ENCODE measurements at regions not wholly inside any gene's neighbourhood (a gene's known extent, or its start where the extent isn't known, plus 50 kb on each side); places are given as distances from the start of the nearest gene placed in this dataset.

DNA sequence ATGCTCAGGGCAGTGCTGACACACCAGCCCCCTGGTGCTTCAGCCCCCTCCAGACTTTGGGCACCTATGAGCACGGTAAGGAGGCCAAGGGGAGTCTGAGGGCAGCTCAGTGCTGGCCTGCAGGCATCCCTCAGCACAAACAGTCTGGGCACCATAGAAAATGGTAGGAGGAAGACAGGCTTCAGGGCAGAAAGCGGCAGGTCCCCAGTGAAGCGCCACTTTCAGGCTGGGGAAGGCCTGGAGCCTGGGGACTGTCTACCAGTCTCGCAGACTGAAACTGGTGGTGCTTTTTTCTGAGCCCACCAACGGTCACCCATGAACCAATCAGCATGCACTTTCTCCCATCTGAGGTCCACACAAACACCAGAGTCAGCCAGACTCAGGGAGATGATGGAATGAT lies 1074.7 kb downstream of the PCDH18 start:
- TF ChIP-seq, protein P1, sequence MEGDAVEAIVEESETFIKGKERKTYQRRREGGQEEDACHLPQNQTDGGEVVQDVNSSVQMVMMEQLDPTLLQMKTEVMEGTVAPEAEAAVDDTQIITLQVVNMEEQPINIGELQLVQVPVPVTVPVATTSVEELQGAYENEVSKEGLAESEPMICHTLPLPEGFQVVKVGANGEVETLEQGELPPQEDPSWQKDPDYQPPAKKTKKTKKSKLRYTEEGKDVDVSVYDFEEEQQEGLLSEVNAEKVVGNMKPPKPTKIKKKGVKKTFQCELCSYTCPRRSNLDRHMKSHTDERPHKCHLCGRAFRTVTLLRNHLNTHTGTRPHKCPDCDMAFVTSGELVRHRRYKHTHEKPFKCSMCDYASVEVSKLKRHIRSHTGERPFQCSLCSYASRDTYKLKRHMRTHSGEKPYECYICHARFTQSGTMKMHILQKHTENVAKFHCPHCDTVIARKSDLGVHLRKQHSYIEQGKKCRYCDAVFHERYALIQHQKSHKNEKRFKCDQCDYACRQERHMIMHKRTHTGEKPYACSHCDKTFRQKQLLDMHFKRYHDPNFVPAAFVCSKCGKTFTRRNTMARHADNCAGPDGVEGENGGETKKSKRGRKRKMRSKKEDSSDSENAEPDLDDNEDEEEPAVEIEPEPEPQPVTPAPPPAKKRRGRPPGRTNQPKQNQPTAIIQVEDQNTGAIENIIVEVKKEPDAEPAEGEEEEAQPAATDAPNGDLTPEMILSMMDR (IDR thresholded peaks at IDR 0.05), result no peak
- TF ChIP-seq ZFX (IDR thresholded peaks at IDR 0.05; ENCODE audit: borderline replicate concordance), result no peak
- no peak overlapping the region for H3K27ac ChIP-seq

DNA sequence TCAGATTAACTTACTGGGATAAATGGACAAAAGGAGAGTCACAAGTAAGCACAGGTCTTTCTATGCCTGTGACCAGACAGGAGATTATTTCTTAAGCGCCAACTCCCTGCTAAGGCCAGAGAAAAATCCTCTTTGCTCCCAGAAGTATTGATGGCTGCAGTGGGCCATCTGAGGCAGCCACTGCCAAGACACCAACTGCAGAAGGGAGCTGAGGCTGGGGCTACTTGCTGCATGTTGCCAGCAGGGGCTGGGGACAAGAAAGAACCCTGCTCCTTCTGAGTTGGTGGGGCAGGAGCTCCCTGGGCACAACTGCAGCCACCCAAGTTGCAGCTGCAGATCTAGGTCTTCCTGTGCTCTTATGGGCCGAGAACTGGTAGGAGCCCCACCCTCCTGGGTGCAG lies 1075.3 kb downstream of the PCDH18 start:
- H3K27ac ChIP-seq, result no peak overlapping the region
- TF ChIP-seq ZFX (IDR thresholded peaks at IDR 0.05; ENCODE audit: borderline replicate concordance), result no peak
- TF ChIP-seq, protein P1 (IDR thresholded peaks at IDR 0.05), result no peak

DNA sequence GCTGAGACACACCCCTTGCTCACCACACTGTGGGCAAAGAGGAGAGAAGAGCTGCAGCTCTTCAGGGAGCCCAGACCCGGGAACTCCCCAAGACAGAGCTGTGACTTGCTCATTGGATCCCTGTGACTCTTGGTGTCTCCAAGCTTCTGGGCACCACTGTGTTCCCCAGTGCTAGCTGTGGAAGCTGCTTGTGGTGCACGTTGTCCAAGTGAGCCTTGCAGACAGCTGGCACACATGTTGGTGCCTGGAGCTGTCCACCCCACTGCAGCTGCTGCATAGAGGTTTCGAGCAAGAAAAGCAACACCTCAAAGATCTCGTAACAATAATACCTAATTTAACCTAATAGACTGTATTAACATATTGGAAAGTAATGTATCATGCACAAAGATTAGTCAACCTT lies 1089.3 kb downstream of the PCDH18 start:
- no peak overlapping the region for H3K27ac ChIP-seq
- TF ChIP-seq, protein P1 (IDR thresholded peaks at IDR 0.05), result no peak
- TF ChIP-seq ZFX (IDR thresholded peaks at IDR 0.05; ENCODE audit: borderline replicate concordance), result no peak

GRCh38 chr4:136442447-136442846 lies 1089.8 kb downstream of the PCDH18 start:
- TF ChIP-seq, protein P1 (IDR thresholded peaks at IDR 0.05), result no peak
- no peak for TF ChIP-seq ZFX (IDR thresholded peaks at IDR 0.05; ENCODE audit: borderline replicate concordance)
- no peak overlapping the region for H3K27ac ChIP-seq

- no peak for TF ChIP-seq ZFX (IDR thresholded peaks at IDR 0.05; ENCODE audit: borderline replicate concordance)
- TF ChIP-seq, protein P1 (IDR thresholded peaks at IDR 0.05), result no peak
- H3K27ac ChIP-seq, result no peak overlapping the region
These were observed 1090.5 kb downstream of the PCDH18 start for GRCh38 chr4:136441629-136442282.

DNA sequence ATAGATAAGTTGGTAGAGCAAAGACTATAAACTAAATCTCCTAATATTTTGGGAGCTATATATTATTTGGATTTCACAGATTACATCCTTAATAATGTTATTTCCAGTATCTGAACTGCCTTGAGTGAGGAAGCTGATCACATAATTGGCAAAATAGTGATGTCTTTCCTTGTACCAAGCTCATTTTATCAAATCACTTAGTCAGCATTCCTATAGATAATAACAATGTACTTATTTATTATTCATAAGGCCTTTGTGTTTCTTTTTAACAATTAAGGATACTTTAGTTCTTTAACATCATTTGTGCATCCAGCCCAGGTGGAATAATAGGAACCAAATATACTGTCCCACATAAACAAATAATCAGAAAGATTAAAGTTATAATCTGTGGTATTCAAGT lies 1093.6 kb downstream of the PCDH18 start:
- no peak for TF ChIP-seq ZFX (IDR thresholded peaks at IDR 0.05; ENCODE audit: borderline replicate concordance)
- TF ChIP-seq, protein P1 (IDR thresholded peaks at IDR 0.05), result no peak
- no peak overlapping the region for H3K27ac ChIP-seq

GRCh38 chr4:136424052-136424451 lies 1108.2 kb downstream of the PCDH18 start:
- TF ChIP-seq, protein P1 (IDR thresholded peaks at IDR 0.05), result no peak
- TF ChIP-seq ZFX (IDR thresholded peaks at IDR 0.05; ENCODE audit: borderline replicate concordance), result no peak
- no peak overlapping the region for H3K27ac ChIP-seq
